H1 (cell line): ENCODE measurements at regions not wholly inside any gene's neighbourhood (a gene's known extent, or its start where the extent isn't known, plus 50 kb on each side); places are given as distances from the start of the nearest gene placed in this dataset.

Experiments used
- CTCF ChIA-PET: fragments of 300-600 bp; sonication (Branson Sonifier 250); formaldehyde crosslinking; loops from one replicate; lab custom pipeline; 2021; ENCODE audit not compliant: partially characterized antibody; lab: Charles Lee
- POLR2A ChIA-PET: fragments of 300-600 bp; sonication (Branson Sonifier 250); formaldehyde crosslinking; loops from one replicate; lab custom pipeline; 2021; ENCODE audit warnings: inconsistent platforms; ENCODE audit not compliant: partially characterized antibody; lab: Charles Lee
- DNase-seq, 2 experiments: peaks; one replicate each; pipeline versions ENCODE4 v3.0.0 to v3.0.0-alpha.2; 2010 to 2022; ENCODE audit warnings: low spot score in 2 of 2, low read depth in 1 of 2, mixed read lengths in 1 of 2
- FAIRE-seq: peaks from 2 replicates; lab custom pipeline; 2011; peaks lifted over from hg19 to GRCh38; lab: Jason Lieb, UNC
- H2AFZ ChIP-seq: 2 replicates; pipeline ENCODE4 v1.8.1; 2012; ENCODE audit warnings: low read length, inconsistent platforms
- H2AK5ac ChIP-seq: 2 replicates; pipeline ENCODE4 v1.6.1; 2013; ENCODE audit warnings: low read depth, low read length
- H2BK120ac ChIP-seq: replicated peaks from 2 replicates; pipeline ENCODE3; 2013; ENCODE audit warnings: low read depth, low read length, inconsistent platforms
- H2BK12ac ChIP-seq: 2 replicates; pipeline ENCODE4 v1.6.1; 2013; ENCODE audit warnings: low read depth, low read length
- H2BK15ac ChIP-seq: 2 replicates; pipeline ENCODE4 v1.6.1; 2013; ENCODE audit warnings: low read length
- H2BK20ac ChIP-seq: 2 replicates; pipeline ENCODE4 v1.6.1; 2013; ENCODE audit warnings: low read length
- H2BK5ac ChIP-seq: 2 replicates; pipeline ENCODE4 v1.6.1; 2013; ENCODE audit warnings: low read depth, low read length
- H3K14ac ChIP-seq: 2 replicates; pipeline ENCODE4 v1.6.1; 2013; ENCODE audit warnings: inconsistent platforms; ENCODE audit not compliant: insufficient read length
- H3K18ac ChIP-seq: 2 replicates; pipeline ENCODE4 v1.6.1; 2013; ENCODE audit warnings: low read length; ENCODE audit errors: extremely low read depth
- H3K23ac ChIP-seq: 2 replicates; pipeline ENCODE4 v1.6.1; 2013; ENCODE audit warnings: inconsistent platforms; ENCODE audit not compliant: insufficient read length
- H3K23me2 ChIP-seq: 2 replicates; pipeline ENCODE4 v1.6.1; 2013; ENCODE audit warnings: low read depth, low read length
- H3K27ac ChIP-seq: 2 replicates; pipeline ENCODE4 v1.6.1; 2011; ENCODE audit warnings: low read depth, low read length, inconsistent platforms
- H3K27me3 ChIP-seq, 4 experiments: replicated peaks in 1 of 4; 1 replicate in 1 of 4; 2 replicates in 3 of 4; pipeline versions ENCODE4 v1.6.1 to v1.8.1; 2011 to 2013; ENCODE audit warnings: low read length in 3 of 4, mild to moderate bottlenecking in 3 of 4, inconsistent platforms in 2 of 4, mixed read lengths in 2 of 4, moderate library complexity in 1 of 4; ENCODE audit not compliant: control insufficient read depth in 3 of 4, insufficient read depth in 3 of 4; ENCODE audit errors: extremely low read depth in 1 of 4
- H3K36me3 ChIP-seq, 4 experiments: 2 replicates each; pipeline versions ENCODE4 v1.6.1 to v1.8.1; 2011 to 2013; ENCODE audit warnings: mild to moderate bottlenecking in 4 of 4, low read length in 3 of 4, moderate library complexity in 2 of 4, control low read depth in 1 of 4, inconsistent platforms in 1 of 4; ENCODE audit not compliant: insufficient read depth in 4 of 4, control insufficient read depth in 2 of 4
- H3K4ac ChIP-seq: replicated peaks from 2 replicates; pipeline ENCODE3; 2013; ENCODE audit warnings: low read length, low read depth, mixed read lengths, inconsistent platforms; ENCODE audit not compliant: insufficient read length
- H3K4me1 ChIP-seq, 4 experiments: replicated peaks in 1 of 4; 1 replicate in 1 of 4; 2 replicates in 3 of 4; pipeline versions ENCODE4 v1.6.1 to v1.8.1; 2011 to 2013; ENCODE audit warnings: low read length in 3 of 4, inconsistent platforms in 2 of 4, mixed read lengths in 1 of 4; ENCODE audit not compliant: insufficient read depth in 4 of 4, control insufficient read depth in 3 of 4
- H3K4me2 ChIP-seq, 2 experiments: 2 replicates each; pipeline versions ENCODE4 v1.6.1 to v1.8.1; 2011 to 2013; ENCODE audit warnings: low read depth in 2 of 2, low read length in 2 of 2, control low read depth in 1 of 2, inconsistent platforms in 1 of 2, mild to moderate bottlenecking in 1 of 2; ENCODE audit not compliant: insufficient read depth in 1 of 2
- H3K4me3 ChIP-seq, 4 experiments: fragments of 200-600, 300-600 bp in 1 of 4; sonication (generic), shearing (Covaris generic), sonication (Bioruptor Twin) in 1 of 4; 2 replicates each; pipeline versions ENCODE4 v1.5.1 to v1.8.1; 2011 to 2016; ENCODE audit warnings: low read length in 4 of 4, low read depth in 3 of 4, control low read depth in 2 of 4, inconsistent platforms in 2 of 4, mild to moderate bottlenecking in 2 of 4, mixed read lengths in 1 of 4, moderate library complexity in 1 of 4; ENCODE audit not compliant: insufficient read depth in 2 of 4; ENCODE audit errors: extremely low read depth in 1 of 4
- H3K56ac ChIP-seq: replicated peaks from 2 replicates; pipeline ENCODE3; 2013; ENCODE audit warnings: low read depth, mild to moderate bottlenecking, mixed read lengths, low read length, inconsistent platforms; ENCODE audit not compliant: insufficient read length
- H3K79me1 ChIP-seq: 2 replicates; pipeline ENCODE4 v1.6.1; 2013; ENCODE audit warnings: low read depth, low read length, control low read depth
- H3K79me2 ChIP-seq, 2 experiments: 2 replicates each; pipeline versions ENCODE4 v1.6.1 to v1.8.1; 2012 to 2013; ENCODE audit warnings: low read length in 2 of 2, mild to moderate bottlenecking in 2 of 2, inconsistent platforms in 1 of 2; ENCODE audit not compliant: insufficient read depth in 2 of 2, control insufficient read depth in 1 of 2
- H3K9ac ChIP-seq, 4 experiments: replicated peaks in 1 of 4; 1 replicate in 1 of 4; 2 replicates in 3 of 4; pipeline versions ENCODE4 v1.6.1 to v1.8.1; 2011 to 2013; ENCODE audit warnings: low read depth in 3 of 4, low read length in 3 of 4, control low read depth in 2 of 4, mild to moderate bottlenecking in 2 of 4, moderate library complexity in 2 of 4, inconsistent platforms in 1 of 4; ENCODE audit errors: extremely low read depth in 1 of 4
- H3K9me3 ChIP-seq, 2 experiments: 2 replicates each; pipeline versions ENCODE4 v1.6.1 to v1.8.1; 2012 to 2013; ENCODE audit warnings: mild to moderate bottlenecking in 2 of 2, moderate library complexity in 2 of 2, control low read depth in 1 of 2, inconsistent platforms in 1 of 2, low read depth in 1 of 2, low read length in 1 of 2, mixed read lengths in 1 of 2; ENCODE audit not compliant: insufficient read depth in 2 of 2
- H4K20me1 ChIP-seq, 2 experiments: replicated peaks in 1 of 2; 2 replicates each; pipeline versions ENCODE3 to v1.8.1; 2011 to 2013; ENCODE audit warnings: inconsistent platforms in 2 of 2, low read length in 2 of 2, mild to moderate bottlenecking in 1 of 2; ENCODE audit not compliant: insufficient read depth in 2 of 2, control insufficient read depth in 1 of 2
- H4K5ac ChIP-seq: 2 replicates; pipeline ENCODE4 v1.6.1; 2013; ENCODE audit warnings: low read length, low read depth, mixed read lengths, inconsistent platforms; ENCODE audit not compliant: insufficient read length
- H4K8ac ChIP-seq: 2 replicates; pipeline ENCODE4 v1.8.0; 2013; ENCODE audit warnings: mild to moderate bottlenecking, moderate library complexity, low read length, inconsistent platforms; ENCODE audit not compliant: insufficient read depth; ENCODE audit errors: extremely low read depth
- H4K91ac ChIP-seq: replicated peaks from 2 replicates; pipeline ENCODE3; 2013; ENCODE audit warnings: low read length, mixed read lengths, inconsistent platforms; ENCODE audit not compliant: insufficient read length
- BACH1 ChIP-seq: IDR thresholded peaks from 2 replicates; pipeline ENCODE4 v1.6.1; 2012; ENCODE audit warnings: low read length, improper control_type of control experiment
- CBX8 ChIP-seq: fragments of 300-800, 300-1000 bp; sonication (generic); IDR thresholded peaks from 2 replicates; pipeline ENCODE4 v1.7.1; 2016; ENCODE audit warnings: low read depth, low read length, borderline replicate concordance
- CTCF ChIP-seq, 3 experiments: IDR thresholded peaks; 1 replicate in 2 of 3; 2 replicates in 1 of 3; pipeline versions ENCODE4 v1.5.1 to v1.6.1; 2011; ENCODE audit warnings: low read length in 3 of 3, mild to moderate bottlenecking in 3 of 3, inconsistent platforms in 2 of 3, low read depth in 1 of 3, moderate library complexity in 1 of 3; ENCODE audit not compliant: insufficient read depth in 1 of 3; ENCODE audit errors: control extremely low read depth in 1 of 3
- JUN ChIP-seq: IDR thresholded peaks from 2 replicates; pipeline ENCODE4 v1.6.1; 2011; ENCODE audit warnings: low read depth, mild to moderate bottlenecking, improper control_type of control experiment, low read length
- MAX ChIP-seq: IDR thresholded peaks from 2 replicates; pipeline ENCODE4 v1.6.1; 2012; ENCODE audit warnings: inconsistent platforms
- POLR2A ChIP-seq, 2 experiments: IDR thresholded peaks; 1 replicate in 1 of 2; 2 replicates in 1 of 2; pipeline ENCODE4 v1.6.1; 2011; ENCODE audit warnings: low read depth in 2 of 2, low read length in 2 of 2, mild to moderate bottlenecking in 2 of 2; ENCODE audit errors: control extremely low read depth in 1 of 2
- RXRA ChIP-seq: IDR thresholded peaks from 2 replicates; pipeline ENCODE4 v1.6.1; 2011; ENCODE audit warnings: low read depth, mild to moderate bottlenecking, low read length, moderate library complexity; ENCODE audit not compliant: insufficient read depth
- SIX5 ChIP-seq: IDR thresholded peaks from 2 replicates; pipeline ENCODE4 v1.6.1; 2011; ENCODE audit warnings: mild to moderate bottlenecking, low read depth, low read length
- TBP ChIP-seq: IDR thresholded peaks from 2 replicates; pipeline ENCODE4 v1.6.1; 2011; ENCODE audit warnings: low read depth, low read length, improper control_type of control experiment
- TEAD4 ChIP-seq: IDR thresholded peaks from 2 replicates; pipeline ENCODE4 v1.6.1; 2012; ENCODE audit warnings: low read depth, low read length, inconsistent platforms, mixed read lengths
- USF2 ChIP-seq: IDR thresholded peaks from 2 replicates; pipeline ENCODE4 v1.6.1; 2011; ENCODE audit warnings: low read length, improper control_type of control experiment
- YY1 ChIP-seq: IDR thresholded peaks from 2 replicates; pipeline ENCODE4 v1.6.1; 2011; ENCODE audit warnings: low read depth, mild to moderate bottlenecking, low read length
- WGBS, 2 experiments: shearing (Covaris generic) in 1 of 2; methylation state at CpG; one replicate each; pipeline versions ENCODE4 v1.1.6 to v1.1.7; 2013 to 2015; ENCODE audit warnings: low lambda C conversion rate in 2 of 2, mixed read lengths in 2 of 2, inconsistent platforms in 1 of 2, low coverage in 1 of 2, missing lambda C conversion rate in 1 of 2; ENCODE audit not compliant: insufficient replicate concordance in 2 of 2, insufficient coverage in 1 of 2, insufficient read length in 1 of 2; ENCODE audit errors: extremely low coverage in 1 of 2, missing lambda C conversion rate in 1 of 2; 5-methylcytosine and 5-hydroxymethylcytosine counted together

GRCh38 chr7:153107826-153108225, 348.3 kb downstream of the ACTR3B start:
- Histone ChIP-seq H2BK12ac (no peak overlapping the region), H3K23me2 (no peaks in the 10 kb centered on the region), H3K27ac (no peak overlapping the region), H4K5ac (no peak overlapping the region), H3K4me3 (no peak overlapping the region), H3K23ac (no peak overlapping the region), H3K79me1 (no peaks in the 10 kb centered on the region), H3K4ac (no peak overlapping the region), H4K20me1 (no peaks in the 10 kb centered on the region), H3K27me3 (no peaks in the 10 kb centered on the region), H3K14ac (no peak overlapping the region), H3K79me2 (no peaks in the 10 kb centered on the region), H4K8ac (no peak overlapping the region), H2BK5ac (no peak overlapping the region), H3K9me3 (no peaks in the 10 kb centered on the region), H3K9ac (no peak overlapping the region), H2BK20ac (no peak overlapping the region), H3K4me2 (no peak overlapping the region), H4K91ac (no peak overlapping the region), H3K4me1 (no peaks in the 10 kb centered on the region), H2AFZ (no peak overlapping the region), H3K18ac (no peak overlapping the region), H3K36me3 (no peaks in the 10 kb centered on the region), H2BK15ac (no peak overlapping the region), H3K56ac (no peak overlapping the region), H2BK120ac (no peak overlapping the region), H2AK5ac (no peak overlapping the region)
- CTCF ChIA-PET, result interaction anchor here (0.6 to 1.2 kb wide), 4 partner anchors 14 to 535 kb away, joined by 3 read pairs; no protein-coding TSS in a partner anchor
- FAIRE-seq (no peak), DNase-seq (no peak)
- WGBS, 2 experiments, result 69% methylated on average over 5 of the region's 5 CpGs; no CpG with 5 or more reads in 1 of the 2 experiments
- POLR2A ChIA-PET, result no interaction called here
- TF ChIP-seq POLR2A (IDR thresholded peaks at IDR 0.05; ENCODE audit: control extremely low read depth in 1 of 2, low read depth in 2 of 2, low read length in 2 of 2), result no peak
- TF ChIP-seq CBX8, result no peak
- TF ChIP-seq JUN, result no peak
- TF ChIP-seq CTCF (IDR thresholded peaks at IDR 0.05; ENCODE audit: control extremely low read depth in 1 of 3, insufficient read depth in 1 of 3, low read depth in 1 of 3, low read length in 3 of 3), result no peak
- no peak for TF ChIP-seq TEAD4
- no peak for TF ChIP-seq YY1
- no peak for TF ChIP-seq MAX
- no peak for TF ChIP-seq BACH1
- no peak for TF ChIP-seq TBP
- no peak for TF ChIP-seq SIX5
- TF ChIP-seq RXRA, result no peak
- TF ChIP-seq USF2, result no peak
